ENCODE measurements at regions not wholly inside any gene's neighbourhood (a gene's known extent, or its start where the extent isn't known, plus 50 kb on each side); places are given as distances from the start of the nearest gene placed in this dataset.

DNA sequence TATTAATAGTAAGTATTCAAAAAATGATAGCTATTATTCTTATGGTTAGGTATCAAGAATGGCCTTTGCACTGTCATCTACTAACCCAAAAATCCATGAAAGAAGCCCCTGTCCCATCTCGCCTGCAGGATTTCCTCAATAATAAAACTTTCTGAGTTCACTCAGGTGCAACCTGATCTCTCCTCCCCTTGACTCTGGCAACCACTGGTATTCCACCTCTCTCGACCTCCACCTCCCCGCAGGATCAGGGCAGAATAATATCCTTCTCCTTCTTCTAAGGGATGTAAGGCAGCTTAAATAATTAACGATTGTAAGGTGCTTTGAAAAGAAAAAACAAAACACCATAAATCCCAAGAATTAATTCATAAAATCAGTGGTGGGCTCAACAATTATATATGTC is 359.3 kb downstream of the PLPP3 start:
- TF ChIP-seq, protein P1, sequence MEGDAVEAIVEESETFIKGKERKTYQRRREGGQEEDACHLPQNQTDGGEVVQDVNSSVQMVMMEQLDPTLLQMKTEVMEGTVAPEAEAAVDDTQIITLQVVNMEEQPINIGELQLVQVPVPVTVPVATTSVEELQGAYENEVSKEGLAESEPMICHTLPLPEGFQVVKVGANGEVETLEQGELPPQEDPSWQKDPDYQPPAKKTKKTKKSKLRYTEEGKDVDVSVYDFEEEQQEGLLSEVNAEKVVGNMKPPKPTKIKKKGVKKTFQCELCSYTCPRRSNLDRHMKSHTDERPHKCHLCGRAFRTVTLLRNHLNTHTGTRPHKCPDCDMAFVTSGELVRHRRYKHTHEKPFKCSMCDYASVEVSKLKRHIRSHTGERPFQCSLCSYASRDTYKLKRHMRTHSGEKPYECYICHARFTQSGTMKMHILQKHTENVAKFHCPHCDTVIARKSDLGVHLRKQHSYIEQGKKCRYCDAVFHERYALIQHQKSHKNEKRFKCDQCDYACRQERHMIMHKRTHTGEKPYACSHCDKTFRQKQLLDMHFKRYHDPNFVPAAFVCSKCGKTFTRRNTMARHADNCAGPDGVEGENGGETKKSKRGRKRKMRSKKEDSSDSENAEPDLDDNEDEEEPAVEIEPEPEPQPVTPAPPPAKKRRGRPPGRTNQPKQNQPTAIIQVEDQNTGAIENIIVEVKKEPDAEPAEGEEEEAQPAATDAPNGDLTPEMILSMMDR (IDR thresholded peaks at IDR 0.05) = no peak
- TF ChIP-seq EP300 (IDR thresholded peaks at IDR 0.05) (no peak), POLR2A (IDR thresholded peaks at IDR 0.05) (no peak)

Measured in suprapubic skin (tissue), 3 donors.